ENCODE measurements at regions not wholly inside any gene's neighbourhood (a gene's known extent, or its start where the extent isn't known, plus 50 kb on each side); places are given as distances from the start of the nearest gene placed in this dataset.
A peak's percentile ranks its signal among the peaks of the same experiment; 100 is the strongest.
"Not testable (repeated sequence)": the region's sequence is repeated elsewhere in the genome, so short reads cannot be mapped to it uniquely, and the experiment has no call there.

DNA sequence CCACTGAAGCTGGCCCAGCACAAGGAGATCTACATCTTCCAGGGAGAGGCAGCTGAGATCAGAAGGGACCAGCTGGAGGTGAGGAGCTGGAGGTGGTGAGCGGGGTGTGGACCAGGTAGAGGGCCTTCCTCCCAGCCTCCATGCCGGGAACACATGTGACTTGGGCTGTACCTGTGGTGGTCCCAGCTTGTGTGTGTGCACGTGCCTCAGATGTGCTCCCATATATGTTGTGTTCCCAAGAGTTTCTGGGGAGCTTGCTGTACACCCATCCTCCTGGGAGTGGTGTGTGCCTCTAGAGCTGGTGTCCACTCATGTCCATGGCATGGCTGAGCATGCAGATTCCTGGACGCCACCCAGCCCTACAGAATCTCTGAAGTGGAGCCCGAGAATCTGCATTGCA is 183.7 kb upstream of the AKAP13 start:
- not testable (repeated sequence) for BruUV-seq (replicated peaks)

DNA sequence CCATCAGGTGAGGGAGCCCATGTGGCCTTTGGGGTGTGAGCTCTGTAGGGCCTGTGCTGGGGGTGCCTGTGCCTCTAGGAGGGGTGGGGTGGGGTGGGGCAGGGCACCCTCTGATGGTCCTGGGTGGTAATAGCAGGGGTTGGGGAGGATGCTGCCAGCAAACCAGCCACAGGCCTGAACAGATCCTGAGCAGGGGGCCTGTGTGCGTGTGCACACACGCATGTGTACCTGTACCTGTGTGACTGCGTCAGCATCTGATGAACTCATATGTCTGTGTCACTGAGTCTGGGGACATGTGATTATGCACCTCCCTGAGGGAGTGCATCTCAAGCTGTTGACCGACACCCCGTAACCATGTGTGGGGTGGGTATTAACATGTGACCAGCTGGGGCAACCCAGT is 182.8 kb upstream of the AKAP13 start:
- intact Hi-C loops (cut with micrococcal nuclease; ENCODE audit: unreplicated experiment); H3K9me3 ChIP-seq; H3K27ac Mint-ChIP-seq (ENCODE audit: unreplicated experiment); DNase-seq; H3K27me3 Mint-ChIP-seq (ENCODE audit: insufficient read depth, unreplicated experiment); POLR2A ChIA-PET; H3K4me1 ChIP-seq; BruUV-seq (replicated peaks); H3K9me3 Mint-ChIP-seq (ENCODE audit: unreplicated experiment); CTCF ChIA-PET; H3K27me3 ChIP-seq (replicated peaks; ENCODE audit: control insufficient read depth, insufficient read depth, low read length); H3K4me1 Mint-ChIP-seq (ENCODE audit: low read depth, unreplicated experiment); H3K4me3 ChIP-seq (ENCODE audit: low read depth, low read length); H3K36me3 Mint-ChIP-seq (ENCODE audit: insufficient read depth, unreplicated experiment); H3K4me3 Mint-ChIP-seq (ENCODE audit: unreplicated experiment); H3K36me3 ChIP-seq (ENCODE audit: control insufficient read depth, insufficient read depth, low read length): not testable (repeated sequence)

More for the DNA sequence above, 183.7 kb upstream of the AKAP13 start:
- H3K27me3 Mint-ChIP-seq (ENCODE audit: insufficient read depth, unreplicated experiment); intact Hi-C loops (cut with micrococcal nuclease; ENCODE audit: unreplicated experiment); H3K4me1 Mint-ChIP-seq (ENCODE audit: low read depth, unreplicated experiment); CTCF ChIA-PET; POLR2A ChIA-PET; H3K9me3 ChIP-seq; DNase-seq; H3K4me1 ChIP-seq; H3K4me3 ChIP-seq (ENCODE audit: low read depth, low read length); H3K36me3 ChIP-seq (ENCODE audit: control insufficient read depth, insufficient read depth, low read length); H3K9me3 Mint-ChIP-seq (ENCODE audit: unreplicated experiment); H3K27me3 ChIP-seq (replicated peaks; ENCODE audit: control insufficient read depth, insufficient read depth, low read length); H3K36me3 Mint-ChIP-seq (ENCODE audit: insufficient read depth, unreplicated experiment); H3K27ac Mint-ChIP-seq (ENCODE audit: unreplicated experiment); H3K4me3 Mint-ChIP-seq (ENCODE audit: unreplicated experiment): not testable (repeated sequence)

- CTCF ChIA-PET; H3K4me1 ChIP-seq; H3K27ac Mint-ChIP-seq (ENCODE audit: unreplicated experiment); intact Hi-C loops (cut with micrococcal nuclease; ENCODE audit: unreplicated experiment); H3K36me3 ChIP-seq (ENCODE audit: control insufficient read depth, insufficient read depth, low read length); H3K9me3 ChIP-seq; DNase-seq; H3K4me1 Mint-ChIP-seq (ENCODE audit: low read depth, unreplicated experiment); POLR2A ChIA-PET; H3K4me3 ChIP-seq (ENCODE audit: low read depth, low read length); H3K27me3 Mint-ChIP-seq (ENCODE audit: insufficient read depth, unreplicated experiment); H3K4me3 Mint-ChIP-seq (ENCODE audit: unreplicated experiment); H3K9me3 Mint-ChIP-seq (ENCODE audit: unreplicated experiment); H3K36me3 Mint-ChIP-seq (ENCODE audit: insufficient read depth, unreplicated experiment); BruUV-seq (replicated peaks); H3K27me3 ChIP-seq (replicated peaks; ENCODE audit: control insufficient read depth, insufficient read depth, low read length): not testable (repeated sequence)
Observed at GRCh38 chr15:85198432-85198831, 182.0 kb upstream of the AKAP13 start.

DNA sequence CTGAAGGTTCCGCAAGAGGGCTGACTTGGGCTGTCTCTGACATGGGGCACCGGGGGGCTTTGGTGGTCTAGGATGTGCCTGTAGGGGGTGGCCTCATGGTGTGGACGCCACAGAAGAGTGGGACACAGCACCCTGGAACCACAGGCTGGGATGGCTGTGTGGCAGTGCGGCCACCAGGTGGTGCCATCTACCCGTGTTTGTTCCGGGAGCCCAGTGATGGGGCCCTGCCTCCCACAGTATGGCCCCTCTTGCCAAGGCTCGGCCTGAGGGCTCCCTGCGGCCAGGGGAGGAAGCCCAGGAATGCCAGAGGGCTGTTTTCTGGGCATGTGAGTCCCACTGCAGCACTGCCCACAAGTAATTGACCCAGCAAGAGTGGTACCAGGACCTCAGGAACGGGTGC is 180.2 kb upstream of the AKAP13 start:
- BruUV-seq (replicated peaks); H3K27me3 Mint-ChIP-seq (ENCODE audit: insufficient read depth, unreplicated experiment); H3K4me1 Mint-ChIP-seq (ENCODE audit: low read depth, unreplicated experiment); POLR2A ChIA-PET; H3K27me3 ChIP-seq (replicated peaks; ENCODE audit: control insufficient read depth, insufficient read depth, low read length); H3K4me3 Mint-ChIP-seq (ENCODE audit: unreplicated experiment); H3K9me3 ChIP-seq; H3K36me3 Mint-ChIP-seq (ENCODE audit: insufficient read depth, unreplicated experiment); CTCF ChIA-PET; H3K9me3 Mint-ChIP-seq (ENCODE audit: unreplicated experiment); H3K36me3 ChIP-seq (ENCODE audit: control insufficient read depth, insufficient read depth, low read length); H3K4me3 ChIP-seq (ENCODE audit: low read depth, low read length); H3K27ac Mint-ChIP-seq (ENCODE audit: unreplicated experiment); H3K4me1 ChIP-seq; intact Hi-C loops (cut with micrococcal nuclease; ENCODE audit: unreplicated experiment); DNase-seq: not testable (repeated sequence)

DNA sequence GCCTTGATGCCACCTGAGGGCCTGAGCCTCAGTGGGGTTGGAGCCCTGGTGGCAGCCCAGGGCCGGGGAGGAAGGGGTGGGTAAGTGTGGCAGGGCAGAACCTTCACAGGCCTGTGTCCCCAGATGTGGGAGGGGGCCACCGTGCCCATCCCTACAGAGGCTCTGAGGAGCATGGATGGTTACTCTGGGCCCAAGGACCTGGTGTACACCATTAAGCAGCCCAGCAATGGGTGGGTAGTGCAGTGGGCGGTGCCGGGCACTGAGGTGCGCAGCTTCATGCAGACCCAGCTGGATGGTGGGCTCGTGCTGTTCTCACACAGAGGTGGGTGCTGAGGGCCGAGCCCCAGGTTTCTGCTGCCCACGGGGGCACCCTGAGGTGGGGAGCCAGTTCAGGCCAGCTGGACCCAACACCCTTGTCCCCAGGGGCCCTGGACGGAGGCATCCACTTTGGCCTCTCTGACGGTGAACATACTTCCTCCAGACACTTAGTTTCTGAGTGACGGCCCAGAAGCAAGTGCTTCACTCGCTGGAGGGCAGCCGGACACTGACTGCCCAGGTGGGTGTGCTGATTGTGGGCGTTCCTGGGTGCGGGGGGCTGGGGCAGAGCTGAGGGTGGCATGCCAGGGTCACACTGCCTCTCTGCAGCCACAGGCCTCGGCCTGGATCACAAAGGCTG is 179.1 kb upstream of the AKAP13 start:
- H3K4me1 ChIP-seq; H3K27ac Mint-ChIP-seq (ENCODE audit: unreplicated experiment); H3K4me3 Mint-ChIP-seq (ENCODE audit: unreplicated experiment); H3K9me3 ChIP-seq; H3K4me1 Mint-ChIP-seq (ENCODE audit: low read depth, unreplicated experiment); CTCF ChIA-PET; intact Hi-C loops (cut with micrococcal nuclease; ENCODE audit: unreplicated experiment); BruUV-seq (replicated peaks); H3K36me3 Mint-ChIP-seq (ENCODE audit: insufficient read depth, unreplicated experiment); H3K36me3 ChIP-seq (ENCODE audit: control insufficient read depth, insufficient read depth, low read length); H3K27me3 Mint-ChIP-seq (ENCODE audit: insufficient read depth, unreplicated experiment); H3K27me3 ChIP-seq (replicated peaks; ENCODE audit: control insufficient read depth, insufficient read depth, low read length); DNase-seq; H3K9me3 Mint-ChIP-seq (ENCODE audit: unreplicated experiment); POLR2A ChIA-PET; H3K4me3 ChIP-seq (ENCODE audit: low read depth, low read length): not testable (repeated sequence)

GRCh38 chr15:85204481-85204880 is 175.9 kb upstream of the AKAP13 start:
- H3K36me3 Mint-ChIP-seq (ENCODE audit: insufficient read depth, unreplicated experiment); DNase-seq; intact Hi-C loops (cut with micrococcal nuclease; ENCODE audit: unreplicated experiment); CTCF ChIA-PET; H3K36me3 ChIP-seq (ENCODE audit: control insufficient read depth, insufficient read depth, low read length); H3K4me1 ChIP-seq; H3K27me3 ChIP-seq (replicated peaks; ENCODE audit: control insufficient read depth, insufficient read depth, low read length); H3K4me3 ChIP-seq (ENCODE audit: low read depth, low read length); H3K9me3 Mint-ChIP-seq (ENCODE audit: unreplicated experiment); POLR2A ChIA-PET; H3K27me3 Mint-ChIP-seq (ENCODE audit: insufficient read depth, unreplicated experiment); H3K27ac Mint-ChIP-seq (ENCODE audit: unreplicated experiment); H3K9me3 ChIP-seq; H3K4me3 Mint-ChIP-seq (ENCODE audit: unreplicated experiment); H3K4me1 Mint-ChIP-seq (ENCODE audit: low read depth, unreplicated experiment); BruUV-seq (replicated peaks): not testable (repeated sequence)

DNA sequence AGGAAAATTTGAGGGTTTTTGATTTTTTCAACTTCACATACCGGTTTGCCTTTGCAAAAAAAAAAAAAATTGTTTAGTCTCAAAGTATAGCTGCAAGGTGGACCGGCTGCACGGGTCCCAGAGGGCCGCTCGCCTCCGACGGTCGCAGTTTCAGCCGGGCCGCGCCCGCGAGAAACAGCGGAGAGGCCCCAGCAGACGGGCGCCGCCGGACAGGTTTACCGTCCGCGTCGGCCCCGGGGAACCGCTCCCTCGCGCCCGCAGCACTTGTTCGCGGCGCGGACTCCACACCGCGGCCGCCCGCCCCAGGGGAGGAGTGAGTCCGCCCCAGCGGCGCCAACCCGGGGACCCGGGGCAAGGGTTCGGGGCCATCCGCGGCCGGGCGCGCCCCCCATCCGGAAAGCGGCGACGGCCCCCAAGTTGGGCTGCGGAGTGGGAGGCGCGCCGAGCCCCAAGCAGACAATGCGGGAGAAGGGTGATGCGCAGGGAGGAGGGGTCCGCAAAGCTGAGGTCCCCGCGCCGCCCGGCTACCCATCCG is 146.5 kb upstream of the AKAP13 start:
- H3K27me3 Mint-ChIP-seq (ENCODE audit: insufficient read depth, unreplicated experiment); H3K9me3 ChIP-seq; CTCF ChIA-PET; intact Hi-C loops (cut with micrococcal nuclease; ENCODE audit: unreplicated experiment); H3K4me1 Mint-ChIP-seq (ENCODE audit: low read depth, unreplicated experiment); H3K27ac Mint-ChIP-seq (ENCODE audit: unreplicated experiment); POLR2A ChIA-PET; H3K4me1 ChIP-seq; DNase-seq; H3K36me3 ChIP-seq (ENCODE audit: control insufficient read depth, insufficient read depth, low read length); H3K36me3 Mint-ChIP-seq (ENCODE audit: insufficient read depth, unreplicated experiment); H3K4me3 Mint-ChIP-seq (ENCODE audit: unreplicated experiment); BruUV-seq (replicated peaks); H3K27me3 ChIP-seq (replicated peaks; ENCODE audit: control insufficient read depth, insufficient read depth, low read length); H3K9me3 Mint-ChIP-seq (ENCODE audit: unreplicated experiment): not testable (repeated sequence)
- H3K4me3 ChIP-seq (ENCODE audit: low read depth, low read length), result peak overlapping the region; percentile 23

Measured in Caco-2 (cell line).